NB4 (cell line): ENCODE measurements at regions not wholly inside any gene's neighbourhood (a gene's known extent, or its start where the extent isn't known, plus 50 kb on each side); places are given as distances from the start of the nearest gene placed in this dataset.

ENCODE experiments used
- DNase-seq: peaks from one replicate; pipeline ENCODE4 v3.0.0; 2010; ENCODE audit warnings: low read depth
- H3K4me3 ChIP-seq: one replicate; pipeline ENCODE4 v1.5.1; 2011; ENCODE audit warnings: mild to moderate bottlenecking, low read depth, low read length, moderate library complexity
- CTCF ChIP-seq: IDR thresholded peaks from one replicate; pipeline ENCODE4 v1.5.1; 2012; ENCODE audit warnings: low read depth, low read length
- MYC ChIP-seq: IDR thresholded peaks from 2 replicates; pipeline ENCODE4 v1.6.1; 2011; ENCODE audit warnings: low read depth, low read length
- POLR2A ChIP-seq: IDR thresholded peaks from 2 replicates; pipeline ENCODE4 v1.6.1; 2011; ENCODE audit warnings: mild to moderate bottlenecking; ENCODE audit not compliant: insufficient read length; ENCODE audit errors: extremely low read depth

DNA sequence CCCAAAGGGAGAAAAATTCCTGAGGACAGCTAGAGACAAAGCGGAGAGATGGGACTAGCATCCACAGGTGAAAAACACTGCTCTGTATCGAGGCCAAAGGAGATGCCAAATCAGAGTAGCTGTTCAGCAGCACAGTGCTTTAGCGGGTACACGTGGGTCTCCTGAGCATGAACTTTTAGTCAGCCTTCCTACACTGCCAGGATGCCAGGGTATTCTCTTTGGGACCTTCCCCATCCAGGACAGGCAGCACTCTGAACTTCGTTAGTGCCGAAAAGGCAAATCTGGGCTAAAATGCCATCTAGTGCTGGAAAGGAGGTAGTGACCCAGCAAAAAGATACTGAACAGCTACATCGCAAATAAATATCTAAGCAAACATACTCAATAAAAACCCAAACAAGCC, 64.9 kb downstream of the C6orf58 start:
- DNase-seq: peak; percentile 49
- TF ChIP-seq POLR2A: no peak
- peak; percentile 81 for TF ChIP-seq CTCF
- TF ChIP-seq MYC: no peak
- H3K4me3 ChIP-seq: no peak overlapping the region
